ENCODE measurements at regions not wholly inside any gene's neighbourhood (a gene's known extent, or its start where the extent isn't known, plus 50 kb on each side); places are given as distances from the start of the nearest gene placed in this dataset.
A peak's percentile ranks its signal among the peaks of the same experiment; 100 is the strongest.
"Not testable (repeated sequence)": the region's sequence is repeated elsewhere in the genome, so short reads cannot be mapped to it uniquely, and the experiment has no call there.

GRCh38 chr2:212914392-212914791 is 237.0 kb downstream of the IKZF2 start:
- FAIRE-seq (no peak), DNase-seq (ENCODE audit: insufficient read length, low spot score) (no peak)

GRCh38 chr2:212913640-212914306 is 237.6 kb downstream of the IKZF2 start:
- DNase-seq (ENCODE audit: insufficient read length, low spot score) (no peak), FAIRE-seq (no peak)

GRCh38 chr2:212912445-212913103 is 238.8 kb downstream of the IKZF2 start:
- FAIRE-seq (no peak), DNase-seq (ENCODE audit: insufficient read length, low spot score) (no peak)

- FAIRE-seq: peak; percentile 74
- no peak for DNase-seq (ENCODE audit: insufficient read length, low spot score)
Observed at GRCh38 chr2:212911011-212911410, 240.4 kb downstream of the IKZF2 start.

- DNase-seq (ENCODE audit: insufficient read length, low spot score): no peak
- no peak for FAIRE-seq
Observed at GRCh38 chr2:212908682-212909435, 242.6 kb downstream of the IKZF2 start.

GRCh38 chr2:212908031-212908430 is 243.4 kb downstream of the IKZF2 start:
- FAIRE-seq (no peak), DNase-seq (ENCODE audit: insufficient read length, low spot score) (no peak)

- FAIRE-seq (no peak), DNase-seq (ENCODE audit: insufficient read length, low spot score) (no peak)
Observed at GRCh38 chr2:212906620-212907019, 244.8 kb downstream of the IKZF2 start.

GRCh38 chr2:212905640-212906201 is 245.7 kb downstream of the IKZF2 start:
- DNase-seq (ENCODE audit: insufficient read length, low spot score): no peak
- FAIRE-seq: no peak

- no peak for FAIRE-seq
- no peak for DNase-seq (ENCODE audit: insufficient read length, low spot score)
Observed at GRCh38 chr2:212904646-212905045, 246.8 kb downstream of the IKZF2 start.

- DNase-seq (ENCODE audit: insufficient read length, low spot score) (no peak), FAIRE-seq (no peak)
Observed at GRCh38 chr2:212903413-212903812, 248.0 kb downstream of the IKZF2 start.

GRCh38 chr2:212902421-212902820 is 249.0 kb downstream of the IKZF2 start:
- DNase-seq (ENCODE audit: insufficient read length, low spot score) (no peak), FAIRE-seq (no peak)

GRCh38 chr2:212901604-212902275 is 249.7 kb downstream of the IKZF2 start:
- FAIRE-seq (no peak), DNase-seq (ENCODE audit: insufficient read length, low spot score) (no peak)

GRCh38 chr2:212900715-212901114 is 250.7 kb downstream of the IKZF2 start:
- no peak for DNase-seq (ENCODE audit: insufficient read length, low spot score)
- no peak for FAIRE-seq

GRCh38 chr2:212898011-212898410 is 253.4 kb downstream of the IKZF2 start:
- no peak for DNase-seq (ENCODE audit: insufficient read length, low spot score)
- FAIRE-seq: no peak

- FAIRE-seq (no peak), DNase-seq (ENCODE audit: insufficient read length, low spot score) (no peak)
Observed at GRCh38 chr2:212897296-212897695, 254.1 kb downstream of the IKZF2 start.

GRCh38 chr2:212894026-212894425 is 257.4 kb downstream of the IKZF2 start:
- DNase-seq (ENCODE audit: insufficient read length, low spot score) (no peak), FAIRE-seq (no peak)

- DNase-seq (ENCODE audit: insufficient read length, low spot score): no peak
- no peak for FAIRE-seq
Observed at GRCh38 chr2:212893216-212893615, 258.2 kb downstream of the IKZF2 start.

GRCh38 chr2:212892193-212892592 is 259.2 kb downstream of the IKZF2 start:
- no peak for FAIRE-seq
- DNase-seq (ENCODE audit: insufficient read length, low spot score): no peak

GRCh38 chr2:212891580-212891979 is 259.8 kb downstream of the IKZF2 start:
- FAIRE-seq (no peak), DNase-seq (ENCODE audit: insufficient read length, low spot score) (no peak)

GRCh38 chr2:212882626-212883025 is 268.8 kb downstream of the IKZF2 start:
- FAIRE-seq: no peak

GRCh38 chr2:212876556-212876955 is 274.9 kb downstream of the IKZF2 start:
- not testable (repeated sequence) for FAIRE-seq; DNase-seq (ENCODE audit: insufficient read length, low spot score)

More at GRCh38 chr2:212882626-212883025, 268.8 kb downstream of the IKZF2 start:
- no peak for DNase-seq (ENCODE audit: insufficient read length, low spot score)

All from GM19239 (cell line).